HepG2 (cell line): ENCODE measurements at regions not wholly inside any gene's neighbourhood (a gene's known extent, or its start where the extent isn't known, plus 50 kb on each side); places are given as distances from the start of the nearest gene placed in this dataset.

Experiments
- ATF1 ChIP-seq: IDR thresholded peaks from 2 replicates; pipeline ENCODE4 v1.6.1; 2016; ENCODE audit warnings: mild to moderate bottlenecking, control low read depth
- CTCF ChIP-seq: sonication (generic); formaldehyde crosslinking; IDR thresholded peaks from 2 replicates; pipeline ENCODE4 v1.5.0; 2020; ENCODE audit warnings: mild to moderate bottlenecking, missing genetic modification reagents, moderate library complexity
- MAF1 ChIP-seq: sonication (generic); formaldehyde crosslinking; IDR thresholded peaks from 2 replicates; pipeline ENCODE4 v1.5.0; 2020; ENCODE audit warnings: missing genetic modification reagents, borderline replicate concordance
- NCOA2 ChIP-seq: sonication (generic); formaldehyde crosslinking; IDR thresholded peaks from 2 replicates; pipeline ENCODE4 v1.8.0; 2022; ENCODE audit warnings: inconsistent platforms
- PHF8 ChIP-seq: sonication (generic); formaldehyde crosslinking; IDR thresholded peaks from 2 replicates; pipeline ENCODE4 v1.5.0; 2020; ENCODE audit warnings: missing genetic modification reagents
- RAD51 ChIP-seq: fragments of 450-650 bp; IDR thresholded peaks from 2 replicates; pipeline ENCODE4 v1.6.1; 2016; ENCODE audit warnings: borderline replicate concordance
- RFX5 ChIP-seq: IDR thresholded peaks from 2 replicates; pipeline ENCODE4 v1.6.1; 2011; ENCODE audit warnings: low read depth, low read length, improper control_type of control experiment
- ZBTB10 ChIP-seq: sonication (generic); formaldehyde crosslinking; IDR thresholded peaks from 2 replicates; pipeline ENCODE4 v1.4.0; 2020; ENCODE audit warnings: missing genetic modification reagents, borderline replicate concordance
- ZBTB37 ChIP-seq: sonication (generic); formaldehyde crosslinking; IDR thresholded peaks from 2 replicates; pipeline ENCODE4 v1.4.0; 2020; ENCODE audit warnings: mild to moderate bottlenecking, missing genetic modification reagents

GRCh38 chr12:16670456-16671050, 64.6 kb upstream of the LMO3 start:
- TF ChIP-seq ATF1 (CRISPR knock-in tag) (no peak), ZBTB10 (CRISPR knock-in tag) (no peak), ZBTB37 (CRISPR knock-in tag) (no peak), RAD51 (no peak), RFX5 (no peak), NCOA2 (CRISPR knock-in tag) (no peak), CTCF (CRISPR knock-in tag) (no peak), MAF1 (CRISPR knock-in tag) (no peak), PHF8 (CRISPR knock-in tag) (no peak)
